Upper lobe of left lung (tissue), 6 donors: ENCODE measurements at regions not wholly inside any gene's neighbourhood (a gene's known extent, or its start where the extent isn't known, plus 50 kb on each side); places are given as distances from the start of the nearest gene placed in this dataset.

Experiments used
- ATAC-seq, 2 donors: fragments of 200-7000 bp; cut with Tn5 transposase; one replicate each; pipeline ENCODE4 v1.9.1; 2022; ENCODE audit warnings: mild to moderate bottlenecking in 2 of 2, moderate library complexity in 2 of 2; ENCODE audit not compliant: low FRiP score in 2 of 2
- DNase-seq, 2 donors: peaks; one replicate each; pipeline ENCODE4 v3.0.0-alpha.2; 2019 to 2020
- H3K27ac ChIP-seq, 4 donors: fragments of 200-600 bp; sonication (generic); one replicate each; pipeline ENCODE4 v1.5.1; 2016 to 2019
- H3K27me3 ChIP-seq, 4 donors: fragments of 200-600 bp; sonication (generic); one replicate each; pipeline ENCODE4 v1.5.1; 2017 to 2019
- H3K36me3 ChIP-seq, 4 donors: fragments of 200-600 bp; sonication (generic); one replicate each; pipeline ENCODE4 v1.5.1; 2016 to 2019
- H3K4me1 ChIP-seq, 4 donors: fragments of 200-600 bp; sonication (generic); one replicate each; pipeline ENCODE4 v1.5.1; 2018 to 2019
- H3K4me3 ChIP-seq, 4 donors: fragments of 200-600 bp; sonication (generic); one replicate each; pipeline ENCODE4 v1.5.1; 2017 to 2019; ENCODE audit warnings: mild to moderate bottlenecking in 2 of 4, moderate library complexity in 1 of 4
- H3K9me3 ChIP-seq, 4 donors: fragments of 200-600 bp; sonication (generic); one replicate each; pipeline ENCODE4 v1.5.1; 2018 to 2019
- CTCF ChIP-seq, 6 experiments: fragments of 450-650 bp in 4 of 6; fragments of 200-600 bp in 2 of 6; sonication (generic) in 2 of 6; IDR thresholded peaks; one replicate each; pipeline ENCODE4 v1.5.1; 2016 to 2019; ENCODE audit warnings: antibody characterized with exemption in 6 of 6
- EP300 ChIP-seq, 4 donors: sonication (generic); formaldehyde crosslinking; IDR thresholded peaks; one replicate each; pipeline ENCODE4 v1.5.1; 2017; ENCODE audit warnings: antibody characterized with exemption in 4 of 4, control low read depth in 2 of 4
- POLR2A ChIP-seq, 4 donors: fragments of 450-650 bp; IDR thresholded peaks; one replicate each; pipeline ENCODE4 v1.5.1; 2016 to 2017; ENCODE audit warnings: antibody characterized with exemption in 4 of 4, mild to moderate bottlenecking in 2 of 4
- POLR2AphosphoS5 ChIP-seq, 2 donors: sonication (generic); formaldehyde crosslinking; IDR thresholded peaks; one replicate each; pipeline ENCODE4 v1.5.1; 2017; ENCODE audit warnings: antibody characterized with exemption in 2 of 2
- WGBS, 2 donors: methylation state at CpG; one replicate each; pipeline ENCODE4 v1.1.5; 2017 to 2018; 5-methylcytosine and 5-hydroxymethylcytosine counted together
- donor health status: DM: no; HTN: no; CAD: no; lungs with moderate emphysema.
- donor health status: DM: no; HTN: yes; CAD: no; lungs with severe emphysema.

DNA sequence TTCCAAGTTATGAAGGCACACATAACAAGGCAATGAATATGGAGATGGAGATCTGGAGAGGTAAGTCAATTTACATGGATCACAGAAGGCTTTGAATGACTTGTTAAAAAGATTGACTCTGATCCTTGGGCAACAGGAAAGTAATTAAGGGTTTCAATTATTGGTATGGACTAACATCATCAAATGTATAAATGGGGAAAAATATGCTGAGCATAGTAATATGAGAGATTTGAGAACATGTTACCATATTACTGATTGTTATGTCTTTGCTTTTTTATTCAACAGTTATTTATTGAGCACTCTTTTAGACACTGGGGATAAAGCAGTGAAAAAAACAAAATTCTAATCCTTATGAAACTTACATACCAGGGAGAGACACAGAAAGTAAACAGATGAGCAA is 238.5 kb upstream of the ROBO1 start:
- no peaks in the 10 kb centered on the region for H3K36me3 ChIP-seq
- no peak for ATAC-seq
- H3K27ac ChIP-seq, result no peak overlapping the region
- no peak for TF ChIP-seq CTCF (IDR thresholded peaks at IDR 0.05)
- no peak for TF ChIP-seq EP300 (IDR thresholded peaks at IDR 0.05)
- TF ChIP-seq POLR2AphosphoS5 (IDR thresholded peaks at IDR 0.05), result no peak
- no peak for TF ChIP-seq POLR2A (IDR thresholded peaks at IDR 0.05)
- no peaks in the 10 kb centered on the region for H3K9me3 ChIP-seq
- H3K27me3 ChIP-seq, result no peaks in the 10 kb centered on the region
- no peak for DNase-seq
- no peak overlapping the region for H3K4me3 ChIP-seq
- H3K4me1 ChIP-seq, result no peaks in the 10 kb centered on the region

GRCh38 chr3:80000022-80000421 is 232.2 kb upstream of the ROBO1 start:
- DNase-seq, result no peak
- no peak for TF ChIP-seq POLR2A (IDR thresholded peaks at IDR 0.05)
- no peaks in the 10 kb centered on the region for H3K27me3 ChIP-seq
- H3K9me3 ChIP-seq, result no peaks in the 10 kb centered on the region
- no peak overlapping the region for H3K27ac ChIP-seq
- no peaks in the 10 kb centered on the region for H3K4me1 ChIP-seq
- H3K36me3 ChIP-seq, result no peaks in the 10 kb centered on the region
- no peak overlapping the region for H3K4me3 ChIP-seq
- no peak for ATAC-seq
- 79 to 80% methylated on average over 5 of the region's 5 CpGs for WGBS, 2 donors

- Histone ChIP-seq H3K27me3 (no peaks in the 10 kb centered on the region), H3K36me3 (no peaks in the 10 kb centered on the region), H3K9me3 (no peaks in the 10 kb centered on the region), H3K27ac (no peak overlapping the region), H3K4me3 (no peak overlapping the region), H3K4me1 (no peaks in the 10 kb centered on the region)
- DNase-seq, result no peak
- ATAC-seq, result no peak
- WGBS, 2 donors, result 53 to 70% methylated on average over 2 of the region's 2 CpGs
- no peak for TF ChIP-seq EP300 (IDR thresholded peaks at IDR 0.05)
- no peak for TF ChIP-seq POLR2AphosphoS5 (IDR thresholded peaks at IDR 0.05)
- no peak for TF ChIP-seq POLR2A (IDR thresholded peaks at IDR 0.05)
- no peak for TF ChIP-seq CTCF (IDR thresholded peaks at IDR 0.05)
Measured at GRCh38 chr3:79994397-79994796, 226.6 kb upstream of the ROBO1 start.

GRCh38 chr3:79986338-79986737 is 218.5 kb upstream of the ROBO1 start:
- Histone ChIP-seq H3K27ac (no peak overlapping the region), H3K4me3 (no peak overlapping the region), H3K36me3 (no peaks in the 10 kb centered on the region), H3K4me1 (no peaks in the 10 kb centered on the region), H3K9me3 (no peaks in the 10 kb centered on the region), H3K27me3 (no peaks in the 10 kb centered on the region)
- DNase-seq, result no peak
- TF ChIP-seq POLR2A (IDR thresholded peaks at IDR 0.05), result no peak
- no peak for TF ChIP-seq POLR2AphosphoS5 (IDR thresholded peaks at IDR 0.05)
- TF ChIP-seq CTCF (IDR thresholded peaks at IDR 0.05), result no peak
- no peak for TF ChIP-seq EP300 (IDR thresholded peaks at IDR 0.05)
- WGBS, 2 donors, result 66 to 75% methylated on average over 3 of the region's 3 CpGs
- no peak for ATAC-seq

GRCh38 chr3:79985816-79986215 is 218.0 kb upstream of the ROBO1 start:
- no peak overlapping the region for H3K4me3 ChIP-seq
- no peaks in the 10 kb centered on the region for H3K4me1 ChIP-seq
- no peaks in the 10 kb centered on the region for H3K36me3 ChIP-seq
- DNase-seq, result no peak
- ATAC-seq, result no peak
- TF ChIP-seq POLR2A (IDR thresholded peaks at IDR 0.05) (no peak), EP300 (IDR thresholded peaks at IDR 0.05) (no peak), CTCF (IDR thresholded peaks at IDR 0.05) (no peak), POLR2AphosphoS5 (IDR thresholded peaks at IDR 0.05) (no peak)
- no peak overlapping the region for H3K27ac ChIP-seq
- H3K9me3 ChIP-seq, result no peaks in the 10 kb centered on the region
- no peaks in the 10 kb centered on the region for H3K27me3 ChIP-seq
- 85 to 87% methylated on average over 6 of the region's 6 CpGs for WGBS, 2 donors
